ENCODE measurements at regions not wholly inside any gene's neighbourhood (a gene's known extent, or its start where the extent isn't known, plus 50 kb on each side); places are given as distances from the start of the nearest gene placed in this dataset.

GRCh38 chr16:17602678-17603077, 131.9 kb upstream of the XYLT1 start:
- TF ChIP-seq CTCF (IDR thresholded peaks at IDR 0.05) (no peak), POLR2A (IDR thresholded peaks at IDR 0.05) (no peak), EP300 (IDR thresholded peaks at IDR 0.05) (no peak), POLR2AphosphoS5 (IDR thresholded peaks at IDR 0.05) (no peak)

Data from gastroesophageal sphincter (tissue), 3 donors.